Glutamatergic neuron (in vitro differentiated cells): ENCODE measurements at regions not wholly inside any gene's neighbourhood (a gene's known extent, or its start where the extent isn't known, plus 50 kb on each side); places are given as distances from the start of the nearest gene placed in this dataset.

Experiments
- DNase-seq: peaks from one replicate; pipeline ENCODE4 v3.0.0; 2022
- H3K27ac Mint-ChIP-seq: one replicate; pipeline ENCODE4 v1.8.0; 2020; ENCODE audit warnings: mild to moderate bottlenecking, mixed read lengths, inconsistent platforms; ENCODE audit not compliant: unreplicated experiment
- H3K27me3 Mint-ChIP-seq: one replicate; pipeline ENCODE4 v1.8.0; 2020; ENCODE audit warnings: mild to moderate bottlenecking, moderate library complexity, mixed read lengths, inconsistent platforms; ENCODE audit not compliant: unreplicated experiment
- H3K36me3 Mint-ChIP-seq: one replicate; pipeline ENCODE4 v1.8.0; 2020; ENCODE audit warnings: mild to moderate bottlenecking, mixed read lengths, inconsistent platforms; ENCODE audit not compliant: unreplicated experiment
- H3K4me1 Mint-ChIP-seq: one replicate; pipeline ENCODE4 v1.8.0; 2020; ENCODE audit warnings: mild to moderate bottlenecking, low read depth, mixed read lengths, inconsistent platforms; ENCODE audit not compliant: unreplicated experiment
- H3K4me3 Mint-ChIP-seq: one replicate; pipeline ENCODE4 v1.8.0; 2020; ENCODE audit warnings: mild to moderate bottlenecking, mixed read lengths, inconsistent platforms; ENCODE audit not compliant: unreplicated experiment
- H3K9me3 Mint-ChIP-seq: one replicate; pipeline ENCODE4 v1.8.0; 2020; ENCODE audit warnings: mild to moderate bottlenecking, moderate library complexity, mixed read lengths, inconsistent platforms; ENCODE audit not compliant: unreplicated experiment
- CTCF ChIP-seq: fragments of 200-600 bp; sonication (generic); IDR thresholded peaks from one replicate; pipeline ENCODE4 v1.5.0; 2021; ENCODE audit not compliant: partially characterized antibody, unreplicated experiment

- TF ChIP-seq CTCF = no peak
- Mint-ChIP-seq H3K4me3 (no peak overlapping the region), H3K4me1 (peaks cover under 1% of the 10 kb centered on the region), H3K36me3 (peaks cover 11% of the 10 kb centered on the region), H3K9me3 (peaks cover 6% of the 10 kb centered on the region), H3K27me3 (peaks cover 4% of the 10 kb centered on the region), H3K27ac (no peak overlapping the region)
- DNase-seq = no peak
Measured at GRCh38 chr10:57973451-57973850, 294.2 kb downstream of the IPMK start.

- no peak for TF ChIP-seq CTCF
- Mint-ChIP-seq H3K36me3 (peaks cover 11% of the 10 kb centered on the region), H3K27ac (no peak overlapping the region), H3K27me3 (peaks cover 2% of the 10 kb centered on the region), H3K9me3 (peaks cover 4% of the 10 kb centered on the region), H3K4me1 (peaks cover 8% of the 10 kb centered on the region), H3K4me3 (no peak overlapping the region)
- DNase-seq = no peak
Measured at GRCh38 chr10:57972783-57973182, 294.9 kb downstream of the IPMK start.

GRCh38 chr10:57968328-57969016 lies 299.2 kb downstream of the IPMK start:
- Mint-ChIP-seq H3K4me1 (peaks cover 8% of the 10 kb centered on the region), H3K9me3 (no peaks in the 10 kb centered on the region), H3K4me3 (no peak overlapping the region), H3K36me3 (no peaks in the 10 kb centered on the region), H3K27me3 (peaks cover 2% of the 10 kb centered on the region), H3K27ac (no peak overlapping the region)
- peak; percentile 14 for DNase-seq
- no peak for TF ChIP-seq CTCF

- TF ChIP-seq CTCF = no peak
- Mint-ChIP-seq H3K27me3 (peaks cover 2% of the 10 kb centered on the region), H3K27ac (no peak overlapping the region), H3K9me3 (no peaks in the 10 kb centered on the region), H3K4me1 (peaks cover 8% of the 10 kb centered on the region), H3K36me3 (no peaks in the 10 kb centered on the region), H3K4me3 (no peak overlapping the region)
- DNase-seq = no peak
Measured at GRCh38 chr10:57964351-57964750, 303.3 kb downstream of the IPMK start.

GRCh38 chr10:57963546-57963945 lies 304.1 kb downstream of the IPMK start:
- Mint-ChIP-seq H3K9me3 (no peaks in the 10 kb centered on the region), H3K27me3 (peaks cover 2% of the 10 kb centered on the region), H3K4me3 (no peak overlapping the region), H3K4me1 (peaks cover 8% of the 10 kb centered on the region), H3K27ac (no peak overlapping the region), H3K36me3 (no peaks in the 10 kb centered on the region)
- TF ChIP-seq CTCF = no peak
- DNase-seq = no peak
